C4-2B (cell line): ENCODE measurements at regions not wholly inside any gene's neighbourhood (a gene's known extent, or its start where the extent isn't known, plus 50 kb on each side); places are given as distances from the start of the nearest gene placed in this dataset.

Experiments
- H3K27ac ChIP-seq: fragments of 450-650 bp; 2 replicates; pipeline ENCODE4 v1.5.1; 2017
- ZFX ChIP-seq: fragments of 450-650 bp; IDR thresholded peaks from 2 replicates; pipeline ENCODE4 v1.6.1; 2017
- TF ChIP-seq, protein P1 (sequence below): fragments of 450-650 bp; conservative IDR thresholded peaks from 2 replicates; pipeline ENCODE4 v1.5.1; 2017; ENCODE audit warnings: mild to moderate bottlenecking

DNA sequence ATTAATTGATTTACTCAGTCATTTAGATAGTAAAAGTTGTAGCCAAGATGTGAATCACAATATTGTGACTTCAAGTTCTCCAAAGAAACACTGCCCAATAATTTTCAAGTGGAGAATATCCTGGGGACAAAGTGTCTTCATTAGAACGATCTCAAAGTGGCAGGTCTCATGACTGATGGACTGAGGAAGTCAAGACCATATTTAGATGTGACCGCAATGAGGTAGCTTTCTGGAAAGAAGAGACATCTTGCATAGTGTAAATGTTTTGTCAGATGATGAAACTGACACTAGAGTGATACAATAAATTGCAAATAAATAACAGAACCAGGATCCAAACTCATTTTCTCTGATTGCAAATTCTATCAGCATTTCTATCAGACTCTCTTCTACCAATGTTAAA lies 1476.9 kb downstream of the EFNB2 start:
- H3K27ac ChIP-seq, result no peak overlapping the region
- TF ChIP-seq, protein P1, sequence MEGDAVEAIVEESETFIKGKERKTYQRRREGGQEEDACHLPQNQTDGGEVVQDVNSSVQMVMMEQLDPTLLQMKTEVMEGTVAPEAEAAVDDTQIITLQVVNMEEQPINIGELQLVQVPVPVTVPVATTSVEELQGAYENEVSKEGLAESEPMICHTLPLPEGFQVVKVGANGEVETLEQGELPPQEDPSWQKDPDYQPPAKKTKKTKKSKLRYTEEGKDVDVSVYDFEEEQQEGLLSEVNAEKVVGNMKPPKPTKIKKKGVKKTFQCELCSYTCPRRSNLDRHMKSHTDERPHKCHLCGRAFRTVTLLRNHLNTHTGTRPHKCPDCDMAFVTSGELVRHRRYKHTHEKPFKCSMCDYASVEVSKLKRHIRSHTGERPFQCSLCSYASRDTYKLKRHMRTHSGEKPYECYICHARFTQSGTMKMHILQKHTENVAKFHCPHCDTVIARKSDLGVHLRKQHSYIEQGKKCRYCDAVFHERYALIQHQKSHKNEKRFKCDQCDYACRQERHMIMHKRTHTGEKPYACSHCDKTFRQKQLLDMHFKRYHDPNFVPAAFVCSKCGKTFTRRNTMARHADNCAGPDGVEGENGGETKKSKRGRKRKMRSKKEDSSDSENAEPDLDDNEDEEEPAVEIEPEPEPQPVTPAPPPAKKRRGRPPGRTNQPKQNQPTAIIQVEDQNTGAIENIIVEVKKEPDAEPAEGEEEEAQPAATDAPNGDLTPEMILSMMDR, result no peak
- no peak for TF ChIP-seq ZFX

DNA sequence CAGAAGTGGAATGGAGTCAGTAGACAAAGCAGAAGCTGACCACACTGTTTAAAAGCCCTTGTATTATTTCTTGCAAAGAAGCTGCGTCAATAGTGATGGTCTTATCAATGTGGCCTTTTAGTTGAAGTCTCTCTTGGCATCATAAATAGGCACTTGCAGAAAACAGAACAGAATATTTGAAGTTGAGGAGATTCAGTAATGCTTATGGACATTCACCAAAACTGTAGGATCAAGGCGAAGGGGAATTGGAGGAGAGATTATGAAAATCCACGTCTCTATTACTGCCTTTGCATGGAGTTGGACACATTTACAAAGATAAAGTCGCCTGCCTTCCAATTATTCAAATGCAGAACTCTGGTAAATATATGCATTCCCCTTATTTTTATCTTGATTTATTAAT lies 1482.8 kb downstream of the EFNB2 start:
- TF ChIP-seq ZFX, result no peak
- TF ChIP-seq, protein P1, result no peak
- no peak overlapping the region for H3K27ac ChIP-seq

DNA sequence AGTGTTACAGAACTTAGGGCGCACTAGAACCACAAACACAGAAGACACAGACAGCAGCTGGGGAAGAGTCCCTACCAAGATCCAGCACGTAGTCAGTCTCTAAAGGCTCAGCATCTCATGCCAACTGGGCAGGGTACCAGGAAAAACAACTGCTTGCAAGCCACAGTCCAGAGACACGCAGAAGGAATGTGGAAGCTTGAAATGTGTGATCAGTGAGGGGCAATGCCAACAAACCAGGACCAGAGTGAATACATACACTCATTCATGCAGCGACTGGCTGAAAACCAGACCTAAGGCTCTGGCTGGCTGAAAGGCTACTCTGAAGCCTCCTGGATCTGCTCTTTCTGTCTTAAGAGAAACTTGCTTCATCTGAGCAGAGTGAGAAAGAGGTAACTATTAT lies 1484.8 kb downstream of the EFNB2 start:
- no peak overlapping the region for H3K27ac ChIP-seq

DNA sequence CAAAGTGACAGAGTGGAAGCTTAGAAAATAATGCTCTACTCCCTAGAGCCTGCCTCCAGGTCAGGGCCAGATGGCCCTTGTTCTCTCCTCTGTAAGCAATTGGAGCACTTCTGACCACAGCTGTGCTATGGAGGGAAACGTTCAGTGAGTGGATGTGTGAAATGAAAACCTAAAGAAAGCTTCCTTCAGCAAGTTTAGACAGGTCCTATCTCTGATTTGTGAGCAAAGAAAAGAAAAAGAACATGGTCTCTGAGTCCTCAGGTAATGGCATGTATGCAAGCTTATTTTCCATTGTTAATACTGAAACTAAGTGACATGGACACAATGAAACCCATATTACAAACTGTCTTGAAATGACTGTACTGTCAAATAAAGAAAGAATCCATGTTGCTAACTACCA lies 1486.8 kb downstream of the EFNB2 start:
- TF ChIP-seq, protein P1, result no peak
- no peak for TF ChIP-seq ZFX
- H3K27ac ChIP-seq, result no peak overlapping the region

More for the DNA sequence above, 1484.8 kb downstream of the EFNB2 start:
- no peak for TF ChIP-seq ZFX
- TF ChIP-seq, protein P1, result no peak

DNA sequence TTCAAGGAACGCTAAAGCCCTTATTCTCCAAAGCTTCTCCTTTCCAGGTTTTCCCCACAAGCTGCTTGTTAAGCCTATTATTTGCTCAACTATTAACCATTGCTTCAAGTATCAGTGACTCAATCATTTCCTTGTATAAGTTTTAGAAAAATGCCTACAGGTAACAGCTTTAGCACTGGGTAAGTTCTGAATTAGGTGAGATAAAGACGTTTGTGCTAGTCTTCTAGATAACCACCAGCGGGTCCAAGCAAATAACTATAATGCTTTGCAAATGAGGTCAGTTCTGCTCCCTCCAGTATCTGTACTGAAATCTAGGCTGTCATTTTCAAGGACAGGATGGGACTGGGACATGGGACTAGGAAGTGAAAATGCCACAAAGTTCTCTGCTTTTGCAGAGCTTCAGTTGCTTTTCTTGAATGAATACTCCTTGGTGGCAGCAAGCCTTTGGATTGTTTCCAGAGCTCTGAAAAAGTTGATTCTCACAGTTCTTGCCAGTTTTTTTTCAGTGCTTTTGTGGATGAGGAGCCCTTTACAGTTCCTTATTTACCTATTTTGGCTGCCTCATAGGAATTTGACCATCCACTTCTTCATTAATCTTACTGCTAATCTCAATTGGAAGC lies 1487.7 kb downstream of the EFNB2 start:
- TF ChIP-seq ZFX, result no peak
- TF ChIP-seq, protein P1, result no peak
- H3K27ac ChIP-seq, result no peak overlapping the region

DNA sequence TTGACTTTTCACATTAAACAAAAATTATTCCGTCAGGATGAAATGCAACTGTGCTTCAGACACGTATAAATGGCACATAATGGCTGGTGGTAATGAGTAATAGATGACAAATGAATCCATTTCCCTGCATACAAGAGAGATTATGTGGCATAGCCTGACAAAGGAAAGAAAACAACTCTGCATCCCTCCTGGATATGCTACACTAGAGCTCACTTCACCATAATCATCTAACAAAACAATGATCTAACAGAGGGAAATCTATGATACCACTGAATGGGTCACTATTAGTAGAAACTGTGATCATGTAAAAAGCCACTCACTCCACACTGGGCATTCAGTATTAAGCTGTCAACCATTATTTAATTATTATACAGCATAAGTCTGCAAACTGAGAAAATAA lies 1498.4 kb downstream of the EFNB2 start:
- TF ChIP-seq, protein P1, result no peak
- no peak for TF ChIP-seq ZFX
- no peak overlapping the region for H3K27ac ChIP-seq

DNA sequence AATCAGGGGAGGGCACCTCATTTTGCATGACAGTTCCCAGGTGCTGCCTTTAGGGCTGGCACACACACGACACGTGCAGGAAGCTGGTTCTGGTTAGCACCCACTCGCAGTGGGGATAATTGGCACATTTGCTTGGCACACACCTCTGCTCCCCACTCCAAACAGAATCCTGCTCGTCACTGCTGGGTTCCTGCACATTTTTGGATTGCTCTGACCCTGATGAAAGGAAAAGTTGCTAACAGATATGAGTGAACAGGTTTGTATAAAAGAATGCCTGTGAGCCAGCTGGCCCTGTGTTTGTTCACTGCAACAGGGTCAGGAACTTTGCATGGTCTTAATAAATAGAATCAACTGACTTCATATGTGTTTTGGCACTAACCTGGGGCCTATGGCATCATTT lies 1500.4 kb downstream of the EFNB2 start:
- H3K27ac ChIP-seq, result no peak overlapping the region
- TF ChIP-seq, protein P1, result no peak
- TF ChIP-seq ZFX, result no peak
